Activated CD4-positive, alpha-beta T cell treated with anti-CD3 and anti-CD28 coated beads, Interleukin-2, Interleukin-6, amounts not matched to agents 100 ng/mL and 50 ng/mL, durations not matched to agents 16 hours and 8 hours (primary cell): ENCODE measurements at regions not wholly inside any gene's neighbourhood (a gene's known extent, or its start where the extent isn't known, plus 50 kb on each side); places are given as distances from the start of the nearest gene placed in this dataset.

Experiments used
- DNase-seq: peaks from one replicate; pipeline ENCODE4 v3.0.0-alpha.2; 2020

DNA sequence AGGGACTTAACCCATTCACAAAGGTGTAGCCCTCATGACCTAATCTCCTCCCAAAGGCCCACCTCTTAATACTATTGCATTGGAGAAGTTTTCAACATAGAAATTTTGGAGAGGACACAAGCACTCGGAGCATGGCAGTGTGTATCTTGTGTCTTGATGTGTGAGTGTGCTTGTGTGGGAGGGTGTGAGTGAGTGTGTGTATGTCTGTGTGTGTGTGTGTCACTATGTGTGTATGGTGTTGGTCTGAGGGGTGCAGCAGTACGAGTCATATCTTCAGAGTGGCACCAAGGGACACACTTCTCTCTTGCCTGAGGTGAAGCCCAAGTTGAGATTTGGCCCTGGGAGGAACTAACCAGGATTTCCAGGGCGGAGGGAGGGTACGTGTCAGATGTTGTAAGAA is 73.7 kb downstream of the NAV1 start:
- no peak for DNase-seq

DNA sequence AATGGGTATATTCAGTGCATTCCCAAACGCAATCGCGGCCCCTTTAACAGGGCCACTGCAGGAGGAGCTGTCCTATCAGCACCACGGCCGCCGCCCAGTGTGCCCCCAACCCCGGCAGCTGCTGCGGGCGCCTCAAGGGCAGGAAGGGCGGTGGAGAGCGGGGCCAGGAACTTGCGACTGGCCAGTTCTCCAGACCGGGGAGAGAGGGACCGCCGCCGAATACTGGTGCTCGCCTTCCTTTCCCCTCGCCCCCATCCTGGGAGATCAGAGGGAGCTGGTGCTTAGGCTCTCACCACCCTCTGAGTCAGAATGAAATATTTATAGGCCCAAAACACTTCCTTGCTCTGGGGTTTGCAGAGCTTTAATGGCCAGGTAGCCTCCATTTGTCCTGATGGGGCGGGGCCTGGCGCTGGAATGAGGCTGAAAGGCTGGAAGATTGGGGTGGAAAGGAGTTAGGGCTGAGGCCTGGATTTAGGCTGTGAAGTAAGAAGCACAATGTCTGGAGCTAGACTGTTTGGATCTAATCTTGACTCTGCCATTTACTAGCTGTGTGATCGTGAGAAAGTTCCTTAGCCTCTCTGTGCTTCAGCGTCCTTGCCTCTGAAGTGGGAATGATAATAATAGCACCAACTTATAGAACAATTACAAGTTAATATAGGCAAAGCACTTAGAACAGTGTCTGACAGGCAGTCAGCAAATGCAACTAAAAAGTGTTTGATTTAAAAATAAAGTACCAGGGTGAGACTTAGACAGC is 75.5 kb downstream of the NAV1 start:
- no peak for DNase-seq

DNA sequence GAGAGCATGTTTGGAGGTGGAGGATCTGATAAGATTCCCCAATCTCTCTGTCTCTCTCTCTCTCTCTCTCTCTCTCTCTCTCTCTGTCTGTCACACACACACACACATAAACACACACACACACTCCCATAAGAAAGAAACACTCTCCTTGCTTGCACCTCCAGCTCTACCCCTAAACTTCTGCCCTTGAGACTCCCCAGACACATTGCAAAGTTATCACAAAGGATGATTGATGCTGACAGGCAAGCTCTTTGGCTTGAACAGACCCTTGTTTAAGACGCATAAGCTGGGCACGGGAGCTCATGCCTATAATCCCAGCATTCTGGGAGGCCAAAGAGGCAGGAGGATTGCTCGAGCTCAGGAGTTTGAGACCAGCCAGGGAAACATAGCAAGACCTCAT is 78.2 kb downstream of the NAV1 start:
- DNase-seq = no peak

DNA sequence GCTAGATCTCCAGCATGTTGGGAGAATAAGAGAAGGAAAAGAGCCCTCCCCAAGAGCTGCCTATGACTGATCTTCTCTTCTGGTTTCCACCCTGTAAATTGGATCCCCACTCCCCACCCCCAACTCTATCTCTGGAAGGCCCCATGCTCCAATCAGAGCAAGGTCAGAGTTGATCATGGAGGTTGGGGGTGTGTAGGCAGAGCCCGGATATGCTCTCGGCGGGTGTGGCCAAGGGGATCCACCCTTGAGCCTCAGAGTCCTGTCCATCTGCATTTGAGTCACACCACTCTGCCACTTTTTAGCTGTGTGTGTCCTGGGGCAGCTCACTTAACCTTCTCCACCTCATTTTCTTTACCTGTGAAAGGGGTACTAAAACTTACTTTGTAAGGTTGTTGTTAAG is 79.5 kb downstream of the NAV1 start:
- DNase-seq = no peak

DNA sequence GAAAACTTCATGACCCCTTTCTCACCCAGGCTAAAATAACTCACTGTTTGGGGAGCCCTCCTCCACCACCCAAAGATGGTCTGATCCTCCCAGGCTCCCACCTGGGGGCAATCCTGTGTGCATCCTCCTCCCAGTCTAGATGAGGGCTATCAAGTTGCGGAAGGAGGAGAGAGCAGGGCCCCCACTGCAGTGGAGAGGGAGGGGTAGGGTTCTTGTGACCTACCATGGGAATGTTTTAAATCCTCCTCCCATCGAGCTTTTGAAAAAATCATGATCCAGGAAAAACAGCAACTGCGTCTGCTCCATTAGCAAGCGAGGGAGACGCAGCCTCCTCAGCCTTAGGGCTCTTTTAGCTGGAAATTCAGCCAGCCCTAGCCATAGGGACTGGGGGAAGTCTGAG is 80.0 kb downstream of the NAV1 start:
- no peak for DNase-seq

DNA sequence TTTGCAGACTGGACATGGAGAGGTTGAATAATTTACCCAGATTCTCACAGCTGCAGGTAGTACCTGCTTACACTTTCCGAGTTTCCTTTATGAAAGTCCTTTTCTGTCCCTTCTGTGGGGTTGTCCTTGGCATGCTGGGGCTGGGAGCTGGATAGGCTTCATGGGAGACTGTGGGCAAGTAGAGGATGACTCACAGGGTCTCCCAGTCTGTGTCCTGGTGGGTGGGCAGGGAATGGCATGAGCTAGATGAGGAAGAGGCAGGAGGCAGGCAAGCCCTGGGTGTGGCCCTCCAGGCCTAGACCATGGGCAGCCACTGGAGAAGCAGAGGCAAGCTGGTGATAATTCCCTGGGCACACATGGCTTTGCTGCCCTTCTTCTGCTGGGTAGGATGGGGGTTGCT is 80.6 kb downstream of the NAV1 start:
- DNase-seq = no peak

DNA sequence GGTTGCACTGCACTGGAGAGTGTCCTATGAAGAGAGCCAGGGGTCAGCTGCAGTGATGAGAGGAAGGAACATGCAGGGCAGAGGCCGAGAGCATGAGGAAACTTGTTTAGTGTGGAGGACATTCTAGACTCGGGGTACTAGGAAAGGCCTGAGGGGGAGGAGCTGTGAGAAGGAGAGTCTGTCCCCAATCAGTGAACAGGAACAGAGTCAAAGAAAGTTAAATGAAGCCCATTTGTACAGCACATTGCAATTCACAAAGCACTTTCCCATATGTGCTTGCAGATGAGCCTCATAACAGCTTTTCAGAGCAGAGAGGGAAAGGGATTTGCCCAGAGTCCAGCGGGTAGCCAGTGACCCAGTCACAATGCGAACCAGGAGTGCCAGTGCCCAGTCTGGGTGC is 83.4 kb downstream of the NAV1 start:
- DNase-seq = no peak

DNA sequence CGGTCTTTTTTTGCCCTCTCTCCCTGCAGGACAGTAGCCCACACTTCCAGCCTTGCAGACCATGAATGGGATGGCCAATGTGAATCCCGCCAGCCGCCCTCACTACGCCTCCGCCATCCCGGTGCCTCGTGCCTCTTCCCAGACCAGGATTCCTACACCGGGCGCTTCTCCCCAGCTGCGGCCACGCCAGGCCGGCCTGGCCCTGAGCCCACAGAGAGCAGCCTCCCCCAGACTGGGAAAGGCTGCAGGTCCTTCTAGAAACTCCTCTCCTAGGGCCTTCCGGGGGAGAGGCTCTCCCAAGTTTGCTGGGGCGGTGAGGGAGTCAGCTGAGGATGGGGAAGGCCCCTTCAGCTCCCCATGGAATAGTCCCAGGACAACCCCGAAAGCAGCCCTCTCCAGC is 83.9 kb downstream of the NAV1 start:
- no peak for DNase-seq

DNA sequence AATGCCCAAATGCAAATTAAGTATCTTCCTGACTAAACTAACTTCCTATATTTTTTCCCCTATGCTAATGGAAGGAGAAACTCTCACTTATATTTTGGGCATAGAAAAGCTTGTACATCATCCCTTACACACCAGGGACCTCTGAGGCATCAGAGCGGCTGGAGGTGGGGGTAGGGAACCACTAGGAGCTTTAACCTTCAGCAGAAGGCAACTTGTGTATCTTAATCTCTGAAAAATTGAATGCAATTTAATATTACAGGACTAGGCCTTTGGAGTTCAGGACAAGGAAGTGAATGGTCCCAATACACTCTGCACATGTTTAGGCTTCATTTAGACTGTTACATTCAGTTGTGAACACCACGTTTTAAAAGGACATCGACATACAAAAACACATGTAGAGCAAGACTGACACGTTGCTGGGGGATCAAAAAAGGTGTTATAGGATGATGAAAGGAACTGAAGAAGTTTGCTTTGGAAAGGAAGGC is 85.9 kb downstream of the NAV1 start:
- no peak for DNase-seq

DNA sequence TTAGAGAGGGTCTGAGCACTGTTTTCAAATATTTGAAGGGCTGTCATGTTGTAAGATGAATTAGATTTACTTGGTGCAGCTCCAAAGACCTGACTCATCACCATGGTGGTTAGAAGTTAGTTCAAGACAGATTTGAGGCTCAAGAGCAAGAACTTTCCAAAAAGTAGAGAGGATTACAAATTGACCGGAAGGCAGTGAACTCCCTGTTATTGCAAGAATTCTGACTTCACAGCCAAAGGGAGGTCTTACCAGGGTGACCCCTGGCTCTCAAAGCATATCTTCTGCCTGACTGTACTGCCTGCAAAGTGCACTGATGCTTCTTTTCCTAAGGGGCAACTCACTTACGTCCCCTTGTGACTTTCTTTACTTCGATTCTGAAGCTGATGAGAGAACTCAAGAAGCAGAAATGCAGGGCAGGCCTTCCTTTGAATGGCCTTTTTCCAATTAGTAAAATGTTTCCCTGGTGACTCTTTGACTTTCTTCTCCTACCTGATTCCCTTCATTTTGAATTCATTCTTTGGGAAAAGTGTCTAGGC is 86.4 kb downstream of the NAV1 start:
- no peak for DNase-seq

DNA sequence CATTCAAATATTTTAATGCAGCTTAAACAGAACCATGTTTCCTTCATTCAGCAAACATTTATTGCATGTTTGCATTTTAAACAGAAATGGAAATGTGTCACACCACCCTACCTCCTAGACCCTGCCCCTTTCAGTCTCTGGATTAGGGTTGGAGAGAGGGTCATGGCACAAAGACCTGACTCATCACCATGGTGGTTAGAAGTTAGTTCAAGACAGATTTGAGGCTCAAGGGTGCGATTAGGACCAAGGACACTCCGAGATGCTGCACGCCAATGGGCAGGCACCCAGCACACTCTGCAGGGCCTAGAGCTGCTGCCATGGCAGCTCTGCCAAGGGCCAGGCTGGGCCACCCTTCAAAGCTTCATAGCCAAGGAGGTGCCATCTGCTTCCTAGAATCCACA is 86.9 kb downstream of the NAV1 start:
- DNase-seq = no peak

DNA sequence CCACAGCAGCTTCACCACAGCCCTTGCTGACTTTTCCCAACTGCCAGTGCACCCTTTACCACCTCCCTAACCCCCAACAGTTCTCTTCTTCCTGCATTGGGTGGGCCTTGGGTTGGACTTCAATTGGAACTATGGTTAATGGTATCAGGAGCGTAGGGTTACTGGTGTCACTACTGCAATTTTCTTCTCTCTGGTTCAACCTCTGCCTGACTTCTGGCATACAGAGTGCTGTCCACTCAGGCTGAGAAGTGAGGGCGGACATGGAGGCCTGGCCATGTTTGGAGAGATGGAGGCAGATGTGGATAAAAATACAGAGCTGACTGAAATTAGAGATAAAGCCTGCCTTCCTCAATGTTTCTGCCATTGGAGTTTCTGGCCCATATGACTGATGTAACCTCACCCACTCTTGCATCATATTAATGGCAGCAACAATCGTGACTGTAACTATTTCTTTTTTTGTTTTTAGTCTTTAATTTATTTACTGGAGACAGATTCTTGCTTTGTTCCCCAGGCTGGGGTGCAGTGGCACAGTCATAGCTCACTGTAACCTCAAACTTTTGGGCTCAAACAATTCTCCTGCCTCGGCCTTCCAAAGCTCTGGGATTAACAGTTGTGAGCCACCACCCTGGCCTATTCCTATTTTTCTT is 87.8 kb downstream of the NAV1 start:
- DNase-seq = no peak

DNA sequence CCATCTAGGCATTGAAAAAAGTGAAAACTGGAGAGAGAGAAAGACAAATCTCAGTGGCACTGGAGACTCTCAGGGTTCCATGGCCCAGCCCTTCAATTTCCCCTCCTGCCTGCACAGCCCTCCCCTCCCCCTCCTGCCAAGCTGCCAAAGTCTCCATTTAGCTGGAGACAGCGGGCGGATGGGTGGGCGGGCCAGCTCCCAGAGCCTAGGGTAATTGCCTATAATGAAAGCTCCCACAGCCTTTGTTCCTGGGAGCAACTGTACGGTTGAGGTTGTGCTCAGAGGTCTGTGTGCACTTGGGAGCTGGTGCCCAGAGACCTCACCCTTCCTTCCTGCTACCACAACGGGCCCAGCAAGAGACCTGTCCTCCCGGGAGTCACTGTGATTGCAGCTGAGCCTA is 89.6 kb downstream of the NAV1 start:
- no peak for DNase-seq

DNA sequence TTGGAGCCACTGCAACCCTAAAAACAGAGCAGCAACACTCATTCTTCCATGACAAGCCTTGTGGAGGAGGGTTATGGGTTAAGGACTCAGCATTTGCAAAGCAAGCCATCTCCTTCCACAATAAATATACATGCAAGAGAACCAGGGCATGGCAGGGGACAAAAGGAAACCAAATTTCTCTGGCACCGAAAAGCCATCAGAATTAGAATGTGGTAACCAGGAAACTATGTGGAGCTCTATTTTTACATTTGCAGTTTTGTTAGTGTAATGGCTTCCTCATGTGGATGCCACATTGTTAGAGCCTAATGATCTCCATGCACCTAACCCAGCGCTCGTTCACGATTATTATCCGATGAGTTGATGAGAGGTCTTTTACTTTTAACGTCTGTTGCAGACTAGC is 91.7 kb downstream of the NAV1 start:
- DNase-seq = no peak

DNA sequence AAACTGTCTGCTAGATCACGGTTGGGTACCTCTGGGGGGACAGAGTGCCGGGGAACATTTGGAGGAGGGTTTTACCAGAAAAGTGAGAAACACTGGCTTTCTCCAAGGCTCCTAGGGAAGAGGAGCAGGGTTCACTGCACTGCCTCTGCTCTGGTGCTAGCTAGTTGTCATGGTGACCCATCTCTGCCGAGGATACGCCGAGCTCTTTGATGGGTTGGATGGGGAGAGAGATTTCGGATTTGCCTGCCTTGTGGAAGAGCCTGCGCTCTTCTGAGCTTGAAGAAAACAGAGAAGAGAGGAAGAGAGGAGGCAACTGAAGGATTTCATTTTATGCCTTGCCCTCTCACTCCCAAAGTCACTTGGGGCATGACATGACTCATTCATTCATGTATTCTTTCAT is 92.1 kb downstream of the NAV1 start:
- no peak for DNase-seq

DNA sequence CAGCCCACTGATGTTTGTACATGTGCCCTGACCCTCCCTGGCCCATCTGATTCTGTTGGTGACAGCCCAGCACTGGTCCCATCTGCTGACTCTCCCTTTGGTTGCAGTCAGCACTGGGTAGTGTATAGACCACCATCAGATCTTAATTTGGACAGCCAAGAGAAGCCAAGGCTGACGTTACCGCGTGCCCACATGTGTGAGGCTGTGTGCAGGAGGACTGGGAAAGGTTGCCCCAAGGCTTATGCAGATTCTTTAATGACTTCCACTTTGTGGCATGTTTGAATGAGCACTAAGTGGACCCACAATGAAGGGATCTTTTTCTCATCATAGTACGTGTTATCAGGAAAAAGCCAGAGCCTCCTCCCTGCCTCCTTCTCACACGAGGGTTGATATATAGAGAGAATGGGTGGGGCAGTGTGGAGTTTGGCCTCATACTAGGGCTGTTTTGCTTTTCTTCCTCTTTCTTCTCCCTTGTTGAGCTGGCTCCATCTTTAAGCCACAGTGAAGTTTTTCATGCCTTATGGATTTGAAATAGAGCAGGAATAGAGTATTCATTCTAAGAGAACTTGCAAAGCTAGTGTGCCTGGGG is 93.5 kb downstream of the NAV1 start:
- no peak for DNase-seq

DNA sequence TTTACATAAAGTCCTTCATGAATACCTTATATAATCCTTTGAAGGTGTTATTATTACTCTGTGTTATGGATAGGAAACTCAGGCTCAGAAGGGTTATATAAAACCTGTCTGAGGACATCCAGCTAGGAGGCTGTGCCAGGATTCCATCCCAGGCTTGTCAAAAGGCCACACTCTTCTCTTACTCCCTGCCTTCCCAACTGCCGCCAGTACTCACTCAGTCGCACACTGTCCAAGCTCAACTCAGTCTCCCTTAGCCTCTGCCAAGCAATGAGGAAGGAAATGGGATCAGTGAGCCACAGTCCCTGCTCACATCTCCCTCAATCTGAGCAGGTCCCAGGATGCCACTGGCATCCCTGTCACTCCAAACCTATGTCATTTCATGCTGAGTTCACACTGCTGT is 94.4 kb downstream of the NAV1 start:
- no peak for DNase-seq

DNA sequence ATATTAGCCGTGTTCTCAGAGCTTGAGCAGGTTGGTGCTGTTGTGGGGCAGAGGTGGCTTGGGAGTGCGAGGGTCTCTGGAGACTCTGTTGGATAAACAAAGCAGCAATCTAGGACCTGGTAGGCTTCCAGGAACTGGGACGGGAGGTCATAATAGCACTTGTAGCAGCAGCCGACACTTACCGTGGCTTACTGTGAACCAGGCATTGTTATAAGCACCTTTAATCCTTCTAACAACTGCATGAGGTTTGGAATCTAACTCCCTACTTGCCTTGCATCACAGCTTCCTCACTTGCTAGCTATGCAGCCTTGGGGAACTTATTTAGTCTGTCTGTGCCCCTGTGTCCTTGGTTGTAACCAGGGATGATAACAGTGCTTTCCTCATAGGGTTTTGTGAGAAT is 94.9 kb downstream of the NAV1 start:
- no peak for DNase-seq

DNA sequence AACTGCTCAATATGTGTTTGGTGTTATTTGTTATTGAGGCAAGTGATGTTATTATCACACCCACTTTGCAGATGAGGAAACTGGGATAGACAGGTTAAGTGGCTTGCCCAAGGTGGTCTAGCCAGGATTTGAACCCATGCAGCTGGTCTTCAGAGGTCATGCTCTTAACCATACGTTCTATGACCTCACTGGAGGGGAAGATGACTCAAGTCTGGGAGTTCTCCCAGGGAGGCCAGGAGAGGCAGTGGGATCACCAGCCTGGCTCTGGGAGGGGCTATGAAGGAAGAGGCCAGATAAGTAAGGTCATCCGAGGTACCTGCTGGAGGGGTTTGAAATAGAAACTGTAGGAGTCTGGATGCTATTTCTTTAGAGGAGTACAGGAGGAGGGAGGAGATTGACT is 95.3 kb downstream of the NAV1 start:
- no peak for DNase-seq

DNA sequence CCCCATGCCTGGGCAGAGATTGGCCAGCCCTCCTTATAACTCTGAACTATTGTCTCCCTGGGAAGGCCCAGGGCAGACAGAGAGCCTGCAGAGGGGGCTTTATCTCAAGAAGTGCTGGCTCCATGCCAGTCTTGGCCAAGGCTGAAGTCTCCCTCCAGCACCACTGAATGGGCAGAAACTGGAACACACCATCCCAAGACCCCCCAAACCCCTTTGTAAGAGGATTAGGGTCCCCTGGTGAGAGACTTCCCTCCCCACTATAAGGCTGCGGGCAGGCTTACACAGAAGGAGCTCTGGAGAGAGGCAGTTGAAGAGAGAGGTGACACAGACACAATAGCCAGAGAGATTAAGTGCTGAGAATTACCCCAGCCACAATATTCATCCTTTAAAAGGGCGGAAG is 97.2 kb downstream of the NAV1 start:
- no peak for DNase-seq

DNA sequence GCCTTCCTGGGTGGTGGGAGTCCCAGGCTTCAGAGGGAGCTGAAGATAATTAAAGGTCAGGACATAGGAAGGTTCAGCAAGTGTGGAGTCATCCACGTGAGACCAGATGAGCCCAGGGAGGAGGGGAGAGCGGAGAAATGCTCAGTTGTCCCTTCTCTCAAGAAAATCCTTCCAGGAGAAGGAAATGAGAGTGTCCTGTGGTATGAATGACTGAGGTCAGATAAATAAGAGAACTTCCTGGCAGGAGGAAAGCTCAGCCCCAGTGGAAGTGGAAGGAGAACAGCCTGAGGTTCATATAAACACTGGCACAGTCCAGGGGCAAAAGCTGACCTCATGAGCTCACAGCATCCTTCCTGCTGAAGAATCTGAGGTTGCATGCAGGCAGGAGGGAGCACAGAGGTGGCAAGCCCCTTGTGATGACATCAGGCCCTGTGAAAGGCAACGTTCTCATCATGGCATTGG is 97.6 kb downstream of the NAV1 start:
- no peak for DNase-seq

DNA sequence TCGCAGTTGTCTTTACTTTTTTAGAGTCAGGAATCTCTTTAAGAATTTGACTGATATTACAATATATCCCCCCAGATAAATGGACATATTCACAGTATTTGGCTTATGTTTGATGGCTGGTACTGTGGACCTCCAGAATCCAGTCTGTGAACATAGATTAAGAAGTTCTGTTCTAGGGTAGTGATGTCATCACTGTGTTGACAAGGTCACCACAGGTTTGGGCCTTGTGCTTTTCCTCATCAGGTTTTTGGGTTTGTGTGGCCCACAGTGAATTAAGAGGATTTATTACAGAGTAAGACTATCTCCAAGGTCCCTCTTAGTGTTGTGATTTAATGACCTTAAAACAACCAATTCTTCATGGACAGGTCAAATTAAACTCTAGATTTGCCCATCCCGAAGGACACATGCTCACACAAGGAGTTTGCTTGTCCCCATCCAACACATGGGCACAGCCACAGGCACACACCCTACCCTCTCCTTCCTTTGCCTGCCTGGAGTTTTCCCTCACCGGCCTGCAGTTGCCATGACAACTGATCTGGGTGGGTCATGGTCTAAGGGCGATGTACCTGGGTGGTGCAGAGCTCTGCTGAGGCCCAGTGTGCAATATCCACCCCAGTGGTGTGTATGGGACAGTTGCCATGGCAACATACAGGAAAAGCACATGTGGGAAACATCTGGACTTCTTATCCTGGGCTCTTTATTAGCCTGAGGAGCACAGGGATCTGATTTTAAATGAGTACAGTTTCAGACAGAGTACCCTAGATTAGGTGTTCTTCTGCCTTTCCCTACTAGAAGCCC is 98.6 kb downstream of the NAV1 start:
- DNase-seq = no peak

DNA sequence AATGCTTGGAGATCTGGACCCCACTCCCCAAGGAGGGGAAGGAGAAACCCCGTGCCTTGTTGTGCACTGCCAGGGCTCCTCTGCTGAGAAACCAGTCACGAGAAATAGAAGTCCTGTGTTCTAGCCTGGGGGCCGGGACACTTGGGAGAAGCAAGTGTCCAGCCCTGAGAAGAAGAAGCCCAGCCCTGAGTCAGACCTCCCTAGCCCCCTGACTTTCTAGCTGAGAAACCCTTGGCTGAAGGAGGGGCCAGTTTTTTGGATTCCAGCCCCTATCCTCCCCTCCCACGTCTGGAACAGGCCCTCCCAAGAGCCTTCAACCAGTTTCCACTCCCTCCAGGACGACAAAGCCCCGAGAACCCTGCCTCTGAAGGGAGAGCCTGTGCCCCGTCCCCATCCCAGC is 100.5 kb downstream of the NAV1 start:
- no peak for DNase-seq
